SK-N-MC (cell line): ENCODE measurements at regions not wholly inside any gene's neighbourhood (a gene's known extent, or its start where the extent isn't known, plus 50 kb on each side); places are given as distances from the start of the nearest gene placed in this dataset.

Experiments
- DNase-seq: peaks from one replicate; pipeline ENCODE4 v3.0.0-alpha.2; 2011; ENCODE audit warnings: low read depth, low spot score
- H3K27ac ChIP-seq: fragments of 200-600 bp; sonication (generic); 2 replicates; pipeline ENCODE4 v1.5.1; 2016; ENCODE audit warnings: mixed run types
- H3K36me3 ChIP-seq: fragments of 200-600 bp; sonication (generic); 2 replicates; pipeline ENCODE4 v1.6.1; 2017; ENCODE audit warnings: antibody characterized with exemption, low read length, mixed read lengths; ENCODE audit not compliant: insufficient read depth
- H3K4me3 ChIP-seq: fragments of 200-600 bp; sonication (generic); 2 replicates; pipeline ENCODE4 v1.5.1; 2016
- H3K9ac ChIP-seq: fragments of 200-600 bp; sonication (generic); 2 replicates; pipeline ENCODE4 v1.8.0; 2017; ENCODE audit warnings: mixed run types, mixed read lengths; ENCODE audit not compliant: insufficient read length
- H3K9me3 ChIP-seq: fragments of 200-600 bp; sonication (generic); 2 replicates; pipeline ENCODE4 v1.6.1; 2017; ENCODE audit warnings: low read depth, mild to moderate bottlenecking, antibody characterized with exemption, low read length, moderate library complexity, mixed read lengths
- EZH2 ChIP-seq: fragments of 200-600 bp; sonication (generic); IDR thresholded peaks from one replicate; pipeline ENCODE4 v1.6.1; 2017; ENCODE audit warnings: antibody characterized with exemption
- FOXP2 ChIP-seq: optimal IDR thresholded peaks from 2 replicates; pipeline ENCODE3; 2011; ENCODE audit warnings: mild to moderate bottlenecking, moderate library complexity; ENCODE audit not compliant: insufficient read depth; ENCODE audit errors: extremely low read length, control extremely low read depth
- POLR2AphosphoS5 ChIP-seq: IDR thresholded peaks from 2 replicates; pipeline ENCODE4 v1.6.1; 2012; ENCODE audit warnings: mild to moderate bottlenecking, low read depth, low read length, borderline replicate concordance

DNA sequence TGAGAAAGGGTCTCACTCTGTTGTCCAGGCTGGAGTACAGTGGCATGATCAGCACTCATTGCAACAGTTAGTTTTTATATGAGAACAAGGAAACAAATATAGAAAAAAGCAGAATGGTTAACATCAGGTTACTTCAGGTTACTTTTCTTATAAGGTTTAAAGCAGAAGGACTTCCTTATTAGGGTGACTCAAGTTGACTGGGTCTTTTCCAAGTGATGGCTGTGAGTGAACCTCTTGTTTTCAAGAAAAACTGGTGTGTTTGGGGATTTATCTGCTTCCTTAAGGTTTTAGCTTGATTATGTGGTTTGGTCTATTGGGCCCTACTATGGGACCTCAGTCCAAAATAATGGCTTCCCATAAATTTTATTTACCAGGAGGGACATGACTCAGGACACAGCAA is 99.2 kb downstream of the ARRDC3 start:
- Histone ChIP-seq H3K27ac (no peak overlapping the region), H3K36me3 (no peaks in the 10 kb centered on the region), H3K9ac (no peak overlapping the region), H3K9me3 (no peaks in the 10 kb centered on the region), H3K4me3 (no peak overlapping the region)
- DNase-seq, result no peak
- TF ChIP-seq EZH2 (no peak), FOXP2 (no peak), POLR2AphosphoS5 (no peak)

DNA sequence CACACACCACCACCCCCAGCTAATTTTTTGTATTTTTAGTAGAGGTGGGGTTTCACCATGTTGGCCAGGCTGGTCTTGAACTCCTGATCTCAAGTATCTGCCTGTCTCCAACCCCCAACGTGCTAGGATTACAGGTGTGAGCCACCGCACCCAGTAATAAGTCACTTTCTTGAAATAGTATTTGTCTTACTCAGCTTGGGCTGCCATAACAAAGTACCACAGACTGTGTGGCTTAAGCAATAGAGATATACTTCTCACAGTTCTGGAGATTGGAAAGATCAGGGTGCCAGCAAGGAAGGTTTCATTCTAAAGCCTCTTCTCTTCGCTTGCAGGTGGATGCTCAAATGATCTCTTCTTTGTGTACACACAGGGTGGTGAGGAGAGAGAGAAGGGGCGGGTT is 99.8 kb downstream of the ARRDC3 start:
- Histone ChIP-seq H3K9ac (no peak overlapping the region), H3K27ac (no peak overlapping the region), H3K36me3 (no peaks in the 10 kb centered on the region), H3K9me3 (no peaks in the 10 kb centered on the region), H3K4me3 (no peak overlapping the region)
- no peak for DNase-seq
- TF ChIP-seq POLR2AphosphoS5 (no peak), FOXP2 (no peak), EZH2 (no peak)

DNA sequence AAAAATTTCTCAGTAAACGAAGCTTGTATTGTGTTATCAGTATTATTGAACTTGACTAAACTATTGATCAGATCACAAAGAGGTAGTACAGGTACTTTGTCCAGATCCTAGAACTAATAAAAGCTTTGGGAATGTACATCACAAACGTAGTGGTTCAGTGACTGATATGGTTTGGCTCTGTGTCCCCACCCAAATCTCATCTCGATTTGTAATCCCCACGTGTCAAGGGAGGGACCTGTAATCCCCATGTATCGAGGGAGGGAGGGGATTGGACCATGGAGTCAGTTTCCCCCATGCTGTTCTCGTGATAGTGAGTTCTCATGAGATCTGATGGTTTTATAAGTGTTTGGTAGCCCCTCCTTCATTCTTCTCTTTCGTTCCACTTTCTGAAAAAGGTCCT is 100.9 kb downstream of the ARRDC3 start:
- no peaks in the 10 kb centered on the region for H3K9me3 ChIP-seq
- no peak overlapping the region for H3K27ac ChIP-seq
- H3K9ac ChIP-seq, result no peak overlapping the region
- H3K4me3 ChIP-seq, result no peak overlapping the region
- TF ChIP-seq EZH2 (no peak), POLR2AphosphoS5 (no peak), FOXP2 (no peak)
- no peaks in the 10 kb centered on the region for H3K36me3 ChIP-seq
- no peak for DNase-seq

DNA sequence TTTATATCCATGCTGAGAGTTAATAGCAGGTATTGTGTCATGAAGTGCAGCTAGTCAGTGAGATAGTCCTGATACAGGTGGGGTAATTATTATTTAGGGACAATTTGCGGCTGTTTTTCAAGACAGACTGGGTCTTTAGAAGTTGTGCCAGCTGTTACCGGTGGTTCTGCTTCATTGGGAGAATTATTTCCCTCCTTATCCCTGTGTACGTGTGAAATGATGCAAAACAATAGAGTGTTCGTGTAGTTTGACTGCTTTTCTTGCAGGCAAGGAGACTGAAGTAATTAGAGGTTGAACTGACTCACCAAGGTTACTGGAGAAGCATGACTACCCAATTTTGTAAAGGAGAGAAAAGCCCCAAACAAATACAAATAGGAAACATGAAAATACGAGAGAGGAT is 101.7 kb downstream of the ARRDC3 start:
- DNase-seq, result no peak
- Histone ChIP-seq H3K27ac (no peak overlapping the region), H3K36me3 (no peaks in the 10 kb centered on the region), H3K4me3 (no peak overlapping the region), H3K9ac (no peak overlapping the region), H3K9me3 (no peaks in the 10 kb centered on the region)
- TF ChIP-seq EZH2 (no peak), POLR2AphosphoS5 (no peak), FOXP2 (no peak)

DNA sequence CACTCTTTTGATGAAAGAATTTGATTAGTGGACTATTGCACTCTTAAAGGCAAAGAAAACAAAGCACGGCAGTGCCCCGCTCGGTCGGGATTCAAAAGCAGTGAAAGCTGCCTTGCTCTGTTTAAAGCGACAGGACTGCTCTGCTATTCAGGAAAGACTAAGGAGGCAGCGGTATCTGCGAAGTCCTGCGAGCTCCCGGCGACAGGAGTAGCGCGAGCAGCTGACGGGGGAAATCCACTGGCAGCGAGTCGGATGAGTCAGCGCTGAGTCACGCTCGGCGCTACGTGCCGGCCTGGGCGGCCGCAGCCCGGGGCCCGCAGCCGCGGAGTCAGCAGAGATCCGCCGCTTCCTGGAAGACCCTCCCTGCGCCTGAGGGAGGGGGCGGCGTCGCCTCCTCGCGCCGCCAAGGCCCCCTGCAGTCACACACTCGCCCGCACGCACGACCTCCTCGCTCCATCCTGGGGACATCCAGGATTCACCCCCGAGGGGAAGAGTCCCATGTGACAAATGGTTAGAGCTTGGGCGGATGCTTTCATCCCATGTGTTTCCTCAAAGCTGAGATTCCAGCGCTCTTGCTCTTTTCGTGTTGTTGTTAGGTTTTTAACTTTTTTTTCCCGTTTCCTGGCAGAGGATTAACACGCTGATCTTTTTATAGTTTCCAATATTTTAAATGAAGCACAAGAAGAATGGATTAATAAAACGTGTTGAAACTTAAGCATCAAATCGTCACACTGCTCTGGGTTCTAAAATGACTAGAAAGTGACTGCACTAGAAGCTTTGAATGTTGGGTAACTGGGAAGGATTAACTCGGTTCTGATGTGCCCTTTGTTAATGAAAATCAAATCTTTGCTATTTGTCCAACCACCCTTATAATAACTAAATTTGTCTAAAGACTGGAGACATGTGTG is 102.5 kb downstream of the ARRDC3 start:
- Histone ChIP-seq H3K9me3 (no peaks in the 10 kb centered on the region), H3K27ac (0 out of 2 replicates have a peak overlapping the region, but pooled peaks have one; percentile 4), H3K9ac (peak overlapping the region; percentile 58), H3K4me3 (peak overlapping the region; percentile 80), H3K36me3 (no peaks in the 10 kb centered on the region)
- peak; percentile 55 for DNase-seq
- TF ChIP-seq FOXP2 (peak; percentile 55), EZH2 (no peak), POLR2AphosphoS5 (peak; percentile 46; the same call in 1 of the 2 replicates)

DNA sequence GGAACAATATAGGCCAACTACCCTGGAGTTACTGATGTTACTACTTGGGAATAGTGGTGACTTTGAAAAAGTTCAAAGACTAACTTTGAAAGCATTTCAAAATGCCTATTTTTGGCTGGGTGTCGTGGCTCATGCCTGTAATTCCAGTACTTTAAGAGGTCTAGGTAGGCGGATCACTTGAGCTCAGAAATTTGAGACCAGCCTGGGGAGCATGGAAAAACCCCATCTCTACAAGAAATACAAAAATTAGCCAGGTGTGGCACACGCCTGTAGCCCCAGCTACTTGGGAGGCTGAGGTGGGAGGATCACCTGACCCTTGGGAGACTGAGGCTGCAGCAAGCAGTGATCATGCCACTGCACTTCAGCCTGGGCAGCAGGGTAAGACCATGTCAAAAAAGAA is 105.3 kb downstream of the ARRDC3 start:
- H3K4me3 ChIP-seq, result no peak overlapping the region
- H3K27ac ChIP-seq, result no peak overlapping the region
- no peaks in the 10 kb centered on the region for H3K9me3 ChIP-seq
- DNase-seq, result no peak
- TF ChIP-seq EZH2, result no peak
- no peak for TF ChIP-seq FOXP2
- no peak for TF ChIP-seq POLR2AphosphoS5
- H3K9ac ChIP-seq, result no peak overlapping the region
- H3K36me3 ChIP-seq, result no peaks in the 10 kb centered on the region

DNA sequence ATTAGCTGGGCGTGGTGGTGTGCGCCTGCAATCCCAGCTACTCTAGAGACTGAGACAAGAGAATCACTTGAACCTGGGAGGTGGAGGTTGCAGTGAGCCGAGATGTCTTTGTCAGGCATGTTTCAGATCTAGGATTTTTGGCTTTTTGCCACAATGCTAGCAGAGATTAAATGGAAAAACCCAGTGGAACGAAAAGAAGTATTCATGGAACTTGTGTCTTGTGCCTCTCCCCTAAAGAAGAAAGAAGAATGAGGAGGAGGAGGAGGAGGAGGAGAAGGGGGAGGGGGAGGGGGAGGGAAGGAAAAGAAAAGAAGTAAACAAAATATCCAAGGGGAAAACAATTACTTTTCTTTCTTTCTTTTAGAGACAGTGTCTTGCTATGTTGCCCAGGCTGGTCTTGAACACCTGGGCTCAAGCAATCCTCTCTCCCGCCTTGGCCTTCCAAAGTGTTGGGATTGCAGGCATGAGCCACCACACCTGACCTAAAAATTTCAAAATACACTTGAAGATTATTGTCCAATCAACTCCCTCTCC is 106.0 kb downstream of the ARRDC3 start:
- TF ChIP-seq FOXP2, result no peak
- no peak for TF ChIP-seq POLR2AphosphoS5
- no peak for TF ChIP-seq EZH2

DNA sequence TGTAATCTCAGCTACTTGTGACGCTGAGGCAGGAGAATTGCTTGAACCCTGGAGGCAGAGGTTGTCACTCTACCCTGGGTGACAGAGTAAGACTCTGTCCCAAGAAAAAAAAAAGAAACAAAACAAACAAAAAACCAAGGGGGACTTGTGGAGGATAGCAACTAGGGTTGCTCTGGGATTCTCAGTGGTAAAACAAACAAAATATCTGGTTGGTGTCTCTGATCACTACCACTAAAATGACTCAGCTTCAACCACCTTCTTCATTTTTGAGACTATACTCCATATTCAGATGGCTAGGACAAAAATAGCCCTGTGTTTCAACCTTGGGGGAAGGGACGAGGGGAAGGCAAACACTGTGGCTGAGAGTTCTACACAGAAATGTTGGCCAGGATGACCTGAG is 110.3 kb downstream of the ARRDC3 start:
- TF ChIP-seq POLR2AphosphoS5, result no peak
- TF ChIP-seq EZH2, result no peak
- no peak for TF ChIP-seq FOXP2
- no peak for DNase-seq
- no peak overlapping the region for H3K9ac ChIP-seq

More for the DNA sequence above, 106.0 kb downstream of the ARRDC3 start:
- H3K9ac ChIP-seq, result no peak overlapping the region
- H3K27ac ChIP-seq, result no peak overlapping the region
- no peak overlapping the region for H3K4me3 ChIP-seq
- no peak for DNase-seq
- H3K9me3 ChIP-seq, result no peaks in the 10 kb centered on the region
- no peaks in the 10 kb centered on the region for H3K36me3 ChIP-seq

More for the DNA sequence above, 110.3 kb downstream of the ARRDC3 start:
- no peak overlapping the region for H3K4me3 ChIP-seq
- no peak overlapping the region for H3K27ac ChIP-seq
- H3K36me3 ChIP-seq, result no peaks in the 10 kb centered on the region
- no peaks in the 10 kb centered on the region for H3K9me3 ChIP-seq
